Keratinocyte (primary cell): ENCODE measurements at regions not wholly inside any gene's neighbourhood (a gene's known extent, or its start where the extent isn't known, plus 50 kb on each side); places are given as distances from the start of the nearest gene placed in this dataset.

Source experiments
- CTCF ChIP-seq, 3 experiments: IDR thresholded peaks in 1 of 3; conservative IDR thresholded peaks in 1 of 3; optimal IDR thresholded peaks in 1 of 3; 2 replicates in 2 of 3; 3 replicates in 1 of 3; pipeline versions ENCODE3 to v1.5.1; 2011; ENCODE audit warnings: low read length in 3 of 3, mild to moderate bottlenecking in 3 of 3, moderate library complexity in 2 of 3, control low read depth in 1 of 3, inconsistent platforms in 1 of 3; ENCODE audit not compliant: insufficient read depth in 2 of 3; ENCODE audit errors: extremely low read depth in 1 of 3
- EZH2 ChIP-seq: IDR thresholded peaks from one replicate; pipeline ENCODE4 v1.6.1; 2012; ENCODE audit warnings: inconsistent platforms, mild to moderate bottlenecking, low read length, moderate library complexity

GRCh38 chr9:3074247-3074646 is 230.4 kb upstream of the PUM3 start:
- TF ChIP-seq EZH2 (no peak), CTCF (optimal IDR thresholded peaks at IDR 0.05 in 1 of 3, IDR thresholded peaks at IDR 0.05 in 1 of 3, conservative IDR thresholded peaks at IDR 0.05 in 1 of 3; ENCODE audit: extremely low read depth in 1 of 3, insufficient read depth in 2 of 3, low read length in 3 of 3) (no peak)
